ENCODE measurements at regions not wholly inside any gene's neighbourhood (a gene's known extent, or its start where the extent isn't known, plus 50 kb on each side); places are given as distances from the start of the nearest gene placed in this dataset.

DNA sequence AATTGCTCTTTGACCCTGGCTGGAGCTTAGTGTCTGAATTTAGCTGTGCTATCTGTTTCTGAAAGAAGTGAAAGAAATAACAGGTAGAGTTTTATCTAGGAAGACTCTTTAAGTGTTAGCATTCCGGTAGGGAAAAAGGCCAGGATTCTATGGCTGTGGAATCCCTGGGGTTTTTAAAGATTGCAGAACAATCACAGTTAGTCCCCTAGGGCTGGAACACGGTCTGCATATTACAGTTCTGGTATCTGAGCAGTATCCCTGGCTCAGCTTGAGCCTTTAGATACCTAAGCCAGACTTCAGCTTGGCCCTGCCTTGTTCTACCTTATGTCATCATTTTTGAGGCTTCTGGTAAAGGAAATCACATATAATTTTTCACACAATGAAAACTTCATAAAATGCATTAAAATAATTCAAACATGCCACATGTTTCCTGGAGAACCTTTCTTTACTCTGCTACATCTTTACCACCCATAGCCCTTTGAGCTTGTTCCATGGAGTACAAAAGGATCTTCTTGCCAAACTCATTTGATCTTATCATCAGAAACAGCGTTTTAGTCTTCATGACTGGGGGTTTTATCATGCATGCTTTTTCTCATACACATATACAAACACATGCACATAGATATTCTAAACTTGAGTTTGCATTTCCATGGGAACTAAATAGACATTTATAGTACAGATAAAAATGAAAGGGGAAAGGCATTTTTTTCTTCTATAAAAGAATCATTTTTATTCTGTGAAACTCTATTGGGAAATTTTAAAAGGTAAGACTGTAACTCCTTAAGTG is 410.8 kb downstream of the CETN3 start:
- TF ChIP-seq CTCF (conservative IDR thresholded peaks at IDR 0.05; ENCODE audit: low read depth, low read length) (no peak), EZH2 (IDR thresholded peaks at IDR 0.05; ENCODE audit: low read length, unreplicated experiment) (no peak)

Data from PC-3 (cell line).